Endothelial cell of umbilical vein (primary cell): ENCODE measurements at regions not wholly inside any gene's neighbourhood (a gene's known extent, or its start where the extent isn't known, plus 50 kb on each side); places are given as distances from the start of the nearest gene placed in this dataset.

Experiments
- BruUV-seq: library from RNA; stranded (reverse); fragments of 400-500 nt; replicated peaks from 2 replicates; lab custom pipeline; 2021; lab: Mats Ljungman, UMichigan
- CTCF ChIA-PET: fragments of 300-600, 350-600 bp; sonication (Branson Sonifier 250); formaldehyde crosslinking; loops from one replicate; lab custom pipeline; 2021; ENCODE audit warnings: antibody characterized with exemption, inconsistent platforms; lab: Charles Lee
- POLR2A ChIA-PET: fragments of 300-600, 350-600 bp; sonication (Branson Sonifier 250); formaldehyde crosslinking; loops from one replicate; lab custom pipeline; 2021; ENCODE audit warnings: antibody characterized with exemption, inconsistent platforms; lab: Charles Lee
- DNase-seq: peaks from one replicate; pipeline ENCODE4 v3.0.0-alpha.2; 2011; ENCODE audit warnings: low read depth, low spot score
- FAIRE-seq: peaks from 2 replicates; lab custom pipeline; 2011; peaks lifted over from hg19 to GRCh38; lab: Jason Lieb, UNC
- H2AFZ ChIP-seq: 2 replicates; pipeline ENCODE4 v1.6.0; 2012; ENCODE audit warnings: low read depth, low read length, control low read depth, inconsistent platforms
- H3K27ac ChIP-seq: 2 replicates; pipeline ENCODE4 v1.5.1; 2011; ENCODE audit warnings: low read depth, mild to moderate bottlenecking, control low read depth, low read length, moderate library complexity; ENCODE audit not compliant: insufficient read depth
- H3K27me3 ChIP-seq, 2 experiments: 2 replicates each; pipeline versions ENCODE4 v1.6.0 to v1.6.1; 2011; ENCODE audit warnings: low read length in 2 of 2, mixed read lengths in 1 of 2; ENCODE audit not compliant: control insufficient read depth in 2 of 2, insufficient read depth in 2 of 2
- H3K36me3 ChIP-seq, 2 experiments: 2 replicates in 1 of 2; 3 replicates in 1 of 2; pipeline ENCODE4 v1.5.1; 2011; ENCODE audit warnings: low read length in 2 of 2, mild to moderate bottlenecking in 1 of 2, moderate library complexity in 1 of 2; ENCODE audit not compliant: control insufficient read depth in 2 of 2, insufficient read depth in 2 of 2; ENCODE audit errors: extremely low read depth in 1 of 2
- H3K4me1 ChIP-seq: 3 replicates; pipeline ENCODE4 v1.5.1; 2011; ENCODE audit warnings: mild to moderate bottlenecking, low read length; ENCODE audit not compliant: control insufficient read depth, insufficient read depth; ENCODE audit errors: extremely low read depth
- H3K4me2 ChIP-seq: 2 replicates; pipeline ENCODE4 v1.6.1; 2011; ENCODE audit warnings: low read length, control low read depth, mixed read lengths; ENCODE audit not compliant: insufficient read depth
- H3K4me3 ChIP-seq, 3 experiments: fragments of 200-600 bp in 1 of 3; sonication (generic), shearing (Covaris generic) in 1 of 3; replicated peaks in 1 of 3; 2 replicates each; pipeline ENCODE4 v1.5.1; 2011 to 2016; ENCODE audit warnings: control low read depth in 3 of 3, low read length in 3 of 3, mild to moderate bottlenecking in 2 of 3, inconsistent platforms in 1 of 3, low read depth in 1 of 3, moderate library complexity in 1 of 3; ENCODE audit not compliant: insufficient read depth in 1 of 3
- H3K79me2 ChIP-seq: 2 replicates; pipeline ENCODE4 v1.6.0; 2012; ENCODE audit warnings: low read length, inconsistent platforms; ENCODE audit not compliant: control insufficient read depth, insufficient read depth
- H3K9ac ChIP-seq: replicated peaks from 2 replicates; pipeline ENCODE3; 2011; ENCODE audit warnings: low read length, control low read depth; ENCODE audit not compliant: insufficient read depth; ENCODE audit errors: extremely low read depth
- H3K9me1 ChIP-seq: replicated peaks from 3 replicates; pipeline ENCODE4 v1.6.0; 2011; ENCODE audit warnings: mild to moderate bottlenecking, low read length; ENCODE audit not compliant: control insufficient read depth, insufficient read depth; ENCODE audit errors: extremely low read depth
- H3K9me3 ChIP-seq: replicated peaks from 2 replicates; pipeline ENCODE4 v1.5.1; 2012; ENCODE audit warnings: low read length, inconsistent platforms; ENCODE audit not compliant: control insufficient read depth, insufficient read depth
- H4K20me1 ChIP-seq: replicated peaks from 2 replicates; pipeline ENCODE3; 2011; ENCODE audit warnings: mild to moderate bottlenecking, low read length; ENCODE audit not compliant: control insufficient read depth, insufficient read depth; ENCODE audit errors: extremely low read depth
- CTCF ChIP-seq, 2 donors: IDR thresholded peaks; 1 replicate in 1 of 2; 2 replicates in 1 of 2; pipeline ENCODE4 v1.5.1; 2011; ENCODE audit warnings: low read length in 2 of 2, mild to moderate bottlenecking in 2 of 2, moderate library complexity in 2 of 2, control low read depth in 1 of 2, inconsistent platforms in 1 of 2, low read depth in 1 of 2; ENCODE audit not compliant: insufficient read depth in 1 of 2; ENCODE audit errors: extremely low read depth in 1 of 2
- JUN ChIP-seq: IDR thresholded peaks from 2 replicates; pipeline ENCODE4 v1.6.1; 2011; ENCODE audit warnings: borderline replicate concordance, low read depth; ENCODE audit not compliant: insufficient read length, insufficient read depth
- POLR2AphosphoS5 ChIP-seq: IDR thresholded peaks from 2 replicates; pipeline ENCODE4 v1.6.1; 2012; ENCODE audit warnings: low read depth, mild to moderate bottlenecking, control low read depth, low read length, moderate library complexity; ENCODE audit not compliant: insufficient read depth
- dilution Hi-C: fragments of 300-500 bp; cut with MboI; formaldehyde crosslinking; loops from one replicate; pipeline ENCODE4 v1.15.0; 2019; ENCODE audit warnings: low sequenced_read_pairs; ENCODE audit not compliant: extremely low pct_ligation_motif_present
- intact Hi-C: fragments of 100-400 bp; cut with micrococcal nuclease; formaldehyde crosslinking; loops from one replicate; pipeline ENCODE4 v1.10.0; 2022
- TF ChIP-seq, protein P1 (sequence below): IDR thresholded peaks from 2 replicates; pipeline ENCODE4 v1.6.1; 2011; ENCODE audit not compliant: insufficient read depth, insufficient read length

- no TSS peak for BruUV-seq
- CTCF ChIA-PET = interaction anchor here (1.1 kb wide), 1 partner anchor 15 kb away, joined by 3 read pairs; no protein-coding TSS in a partner anchor
Measured at GRCh38 chr18:75158465-75159237, 50.3 kb downstream of the PTGR3 start.

More at GRCh38 chr18:75158465-75159237, 50.3 kb downstream of the PTGR3 start:
- dilution Hi-C loops = no loop called here
- Histone ChIP-seq H2AFZ (no peak overlapping the region), H3K4me2 (no peak overlapping the region), H3K9me3 (no peaks in the 10 kb centered on the region), H3K4me1 (no peaks in the 10 kb centered on the region), H3K36me3 (no peaks in the 10 kb centered on the region), H3K27me3 (peaks cover 0 to 5% of the 10 kb centered on the region in 2 experiments), H3K4me3 (no peak overlapping the region), H4K20me1 (no peaks in the 10 kb centered on the region), H3K9me1 (no peaks in the 10 kb centered on the region), H3K9ac (no peak overlapping the region), H3K27ac (no peak overlapping the region), H3K79me2 (no peaks in the 10 kb centered on the region)
- TF ChIP-seq CTCF (IDR thresholded peaks at IDR 0.05; ENCODE audit: extremely low read depth in 1 of 2, insufficient read depth in 1 of 2, low read depth in 1 of 2, low read length in 2 of 2) (no peak), POLR2AphosphoS5 (no peak), JUN (no peak)
- TF ChIP-seq, protein P1, sequence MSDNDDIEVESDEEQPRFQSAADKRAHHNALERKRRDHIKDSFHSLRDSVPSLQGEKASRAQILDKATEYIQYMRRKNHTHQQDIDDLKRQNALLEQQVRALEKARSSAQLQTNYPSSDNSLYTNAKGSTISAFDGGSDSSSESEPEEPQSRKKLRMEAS = no peak
- POLR2A ChIA-PET = no interaction called here
- no peak for DNase-seq
- no peak for FAIRE-seq
- intact Hi-C loops = no loop called here
